WERI-Rb-1 (cell line): ENCODE measurements at regions not wholly inside any gene's neighbourhood (a gene's known extent, or its start where the extent isn't known, plus 50 kb on each side); places are given as distances from the start of the nearest gene placed in this dataset.
"Not testable (repeated sequence)": the region's sequence is repeated elsewhere in the genome, so short reads cannot be mapped to it uniquely, and the experiment has no call there.

Source experiments
- DNase-seq: peaks from one replicate; pipeline ENCODE4 v3.0.0-alpha.2; 2020
- H3K27ac ChIP-seq: fragments of 250-450 bp; sonication (Bioruptor Pico); 2 replicates; pipeline ENCODE4 v1.5.1; 2020; ENCODE audit warnings: mild to moderate bottlenecking, moderate library complexity
- H3K27me3 ChIP-seq: fragments of 250-450 bp; sonication (Bioruptor Pico); 2 replicates; pipeline ENCODE4 v1.5.1; 2021; ENCODE audit warnings: mild to moderate bottlenecking, low read depth, moderate library complexity; ENCODE audit not compliant: insufficient read depth, severe bottlenecking
- H3K36me3 ChIP-seq: fragments of 250-450 bp; sonication (Bioruptor Pico); 2 replicates; pipeline ENCODE4 v1.5.1; 2020; ENCODE audit warnings: mild to moderate bottlenecking, moderate library complexity
- H3K4me3 ChIP-seq: 2 replicates; pipeline ENCODE4 v1.5.1; 2011; ENCODE audit warnings: low read depth, mild to moderate bottlenecking, control low read depth, low read length
- H3K9me3 ChIP-seq: fragments of 250-450 bp; sonication (Bioruptor Pico); 2 replicates; pipeline ENCODE4 v1.5.1; 2021; ENCODE audit warnings: mild to moderate bottlenecking, moderate library complexity; ENCODE audit not compliant: severe bottlenecking
- CTCF ChIP-seq: IDR thresholded peaks from 2 replicates; pipeline ENCODE4 v1.5.1; 2011; ENCODE audit warnings: low read depth, mild to moderate bottlenecking, control low read depth, inconsistent platforms, low read length

GRCh38 chr7:119733127-119733879 lies 539.7 kb upstream of the KCND2 start:
- no peak for DNase-seq
- no peaks in the 10 kb centered on the region for H3K27me3 ChIP-seq

GRCh38 chr7:119737390-119737789 lies 535.6 kb upstream of the KCND2 start:
- H3K4me3 ChIP-seq = no peak overlapping the region
- H3K9me3 ChIP-seq = no peaks in the 10 kb centered on the region
- no peaks in the 10 kb centered on the region for H3K36me3 ChIP-seq
- no peak for DNase-seq
- H3K27ac ChIP-seq = no peak overlapping the region
- TF ChIP-seq CTCF = no peak
- H3K27me3 ChIP-seq = no peaks in the 10 kb centered on the region

More at GRCh38 chr7:119733127-119733879, 539.7 kb upstream of the KCND2 start:
- no peak overlapping the region for H3K4me3 ChIP-seq
- H3K36me3 ChIP-seq = no peaks in the 10 kb centered on the region
- TF ChIP-seq CTCF = no peak
- no peak overlapping the region for H3K27ac ChIP-seq
- H3K9me3 ChIP-seq = no peaks in the 10 kb centered on the region

GRCh38 chr7:119745280-119745679 lies 527.7 kb upstream of the KCND2 start:
- H3K4me3 ChIP-seq, H3K27me3 ChIP-seq, DNase-seq, H3K36me3 ChIP-seq, H3K27ac ChIP-seq, H3K9me3 ChIP-seq: not testable (repeated sequence)

GRCh38 chr7:119748251-119748860 lies 524.6 kb upstream of the KCND2 start:
- no peak overlapping the region for H3K27ac ChIP-seq
- no peak for TF ChIP-seq CTCF
- no peak for DNase-seq
- no peaks in the 10 kb centered on the region for H3K27me3 ChIP-seq
- no peaks in the 10 kb centered on the region for H3K9me3 ChIP-seq
- H3K36me3 ChIP-seq = no peaks in the 10 kb centered on the region
- H3K4me3 ChIP-seq = no peak overlapping the region

GRCh38 chr7:119748991-119749390 lies 524.0 kb upstream of the KCND2 start:
- Histone ChIP-seq H3K27ac (no peak overlapping the region), H3K36me3 (no peaks in the 10 kb centered on the region), H3K4me3 (no peak overlapping the region), H3K9me3 (no peaks in the 10 kb centered on the region), H3K27me3 (no peaks in the 10 kb centered on the region)
- no peak for TF ChIP-seq CTCF
- no peak for DNase-seq

- no peaks in the 10 kb centered on the region for H3K9me3 ChIP-seq
- H3K4me3 ChIP-seq = no peak overlapping the region
- no peaks in the 10 kb centered on the region for H3K27me3 ChIP-seq
- H3K36me3 ChIP-seq = no peaks in the 10 kb centered on the region
- DNase-seq = no peak
- H3K27ac ChIP-seq = no peak overlapping the region
- TF ChIP-seq CTCF = no peak
Observed at GRCh38 chr7:119756687-119757086, 516.3 kb upstream of the KCND2 start.
